ENCODE measurements at regions not wholly inside any gene's neighbourhood (a gene's known extent, or its start where the extent isn't known, plus 50 kb on each side); places are given as distances from the start of the nearest gene placed in this dataset.

DNA sequence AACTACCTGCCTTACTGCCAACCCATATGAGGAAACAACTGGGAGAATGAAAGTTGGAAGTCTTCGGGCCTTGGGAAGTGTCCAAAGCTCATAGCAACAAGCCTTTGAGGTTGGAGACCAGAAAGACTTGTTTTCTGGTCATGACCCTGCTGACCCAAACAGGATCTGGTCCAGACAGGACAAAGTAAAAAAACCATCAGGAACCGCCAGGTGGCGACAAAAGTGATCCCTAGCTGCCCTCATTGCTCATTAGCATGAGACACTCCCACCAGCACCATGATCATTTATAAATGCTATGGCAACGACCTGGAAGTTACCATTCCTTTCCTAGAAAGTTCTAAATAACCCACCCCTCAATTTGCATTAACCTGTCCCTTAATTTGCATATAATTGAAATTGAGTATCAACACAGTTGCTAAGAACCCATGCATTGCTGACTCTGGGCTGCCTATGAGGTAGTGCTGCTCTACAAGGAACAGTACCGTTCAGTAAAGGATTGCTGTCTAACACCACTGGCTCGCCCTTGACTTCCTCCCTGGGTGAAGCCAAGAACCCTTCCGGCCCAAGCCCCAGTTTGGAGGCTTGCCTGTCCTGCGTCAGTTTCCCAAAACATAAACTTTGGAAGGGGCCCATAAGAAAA is 89.0 kb downstream of the URB2 start:
- TF ChIP-seq SMAD4 (CRISPR knock-in tag; IDR thresholded peaks at IDR 0.05) (no peak), ATF2 (CRISPR knock-in tag; IDR thresholded peaks at IDR 0.05; ENCODE audit: borderline replicate concordance, low read depth) (no peak), RORB (CRISPR knock-in tag; IDR thresholded peaks at IDR 0.05) (no peak), ZNF281 (CRISPR knock-in tag; IDR thresholded peaks at IDR 0.05) (no peak), E2F4 (CRISPR knock-in tag; IDR thresholded peaks at IDR 0.05; ENCODE audit: borderline replicate concordance, low read depth) (no peak), JAZF1 (CRISPR knock-in tag; IDR thresholded peaks at IDR 0.05) (no peak), NFYB (CRISPR knock-in tag; conservative IDR thresholded peaks at IDR 0.05; ENCODE audit: low read depth) (no peak)
- TF ChIP-seq, protein P1, sequence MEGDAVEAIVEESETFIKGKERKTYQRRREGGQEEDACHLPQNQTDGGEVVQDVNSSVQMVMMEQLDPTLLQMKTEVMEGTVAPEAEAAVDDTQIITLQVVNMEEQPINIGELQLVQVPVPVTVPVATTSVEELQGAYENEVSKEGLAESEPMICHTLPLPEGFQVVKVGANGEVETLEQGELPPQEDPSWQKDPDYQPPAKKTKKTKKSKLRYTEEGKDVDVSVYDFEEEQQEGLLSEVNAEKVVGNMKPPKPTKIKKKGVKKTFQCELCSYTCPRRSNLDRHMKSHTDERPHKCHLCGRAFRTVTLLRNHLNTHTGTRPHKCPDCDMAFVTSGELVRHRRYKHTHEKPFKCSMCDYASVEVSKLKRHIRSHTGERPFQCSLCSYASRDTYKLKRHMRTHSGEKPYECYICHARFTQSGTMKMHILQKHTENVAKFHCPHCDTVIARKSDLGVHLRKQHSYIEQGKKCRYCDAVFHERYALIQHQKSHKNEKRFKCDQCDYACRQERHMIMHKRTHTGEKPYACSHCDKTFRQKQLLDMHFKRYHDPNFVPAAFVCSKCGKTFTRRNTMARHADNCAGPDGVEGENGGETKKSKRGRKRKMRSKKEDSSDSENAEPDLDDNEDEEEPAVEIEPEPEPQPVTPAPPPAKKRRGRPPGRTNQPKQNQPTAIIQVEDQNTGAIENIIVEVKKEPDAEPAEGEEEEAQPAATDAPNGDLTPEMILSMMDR (IDR thresholded peaks at IDR 0.05) = no peak
- TF ChIP-seq, protein P2, sequence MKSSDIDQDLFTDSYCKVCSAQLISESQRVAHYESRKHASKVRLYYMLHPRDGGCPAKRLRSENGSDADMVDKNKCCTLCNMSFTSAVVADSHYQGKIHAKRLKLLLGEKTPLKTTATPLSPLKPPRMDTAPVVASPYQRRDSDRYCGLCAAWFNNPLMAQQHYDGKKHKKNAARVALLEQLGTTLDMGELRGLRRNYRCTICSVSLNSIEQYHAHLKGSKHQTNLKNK (CRISPR knock-in tag; IDR thresholded peaks at IDR 0.05) = no peak
- TF ChIP-seq, protein P3, sequence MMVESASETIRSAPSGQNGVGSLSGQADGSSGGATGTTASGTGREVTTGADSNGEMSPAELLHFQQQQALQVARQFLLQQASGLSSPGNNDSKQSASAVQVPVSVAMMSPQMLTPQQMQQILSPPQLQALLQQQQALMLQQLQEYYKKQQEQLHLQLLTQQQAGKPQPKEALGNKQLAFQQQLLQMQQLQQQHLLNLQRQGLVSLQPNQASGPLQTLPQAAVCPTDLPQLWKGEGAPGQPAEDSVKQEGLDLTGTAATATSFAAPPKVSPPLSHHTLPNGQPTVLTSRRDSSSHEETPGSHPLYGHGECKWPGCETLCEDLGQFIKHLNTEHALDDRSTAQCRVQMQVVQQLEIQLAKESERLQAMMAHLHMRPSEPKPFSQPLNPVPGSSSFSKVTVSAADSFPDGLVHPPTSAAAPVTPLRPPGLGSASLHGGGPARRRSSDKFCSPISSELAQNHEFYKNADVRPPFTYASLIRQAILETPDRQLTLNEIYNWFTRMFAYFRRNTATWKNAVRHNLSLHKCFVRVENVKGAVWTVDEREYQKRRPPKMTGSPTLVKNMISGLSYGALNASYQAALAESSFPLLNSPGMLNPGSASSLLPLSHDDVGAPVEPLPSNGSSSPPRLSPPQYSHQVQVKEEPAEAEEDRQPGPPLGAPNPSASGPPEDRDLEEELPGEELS (CRISPR knock-in tag; IDR thresholded peaks at IDR 0.05) = no peak
- TF ChIP-seq, protein P4, sequence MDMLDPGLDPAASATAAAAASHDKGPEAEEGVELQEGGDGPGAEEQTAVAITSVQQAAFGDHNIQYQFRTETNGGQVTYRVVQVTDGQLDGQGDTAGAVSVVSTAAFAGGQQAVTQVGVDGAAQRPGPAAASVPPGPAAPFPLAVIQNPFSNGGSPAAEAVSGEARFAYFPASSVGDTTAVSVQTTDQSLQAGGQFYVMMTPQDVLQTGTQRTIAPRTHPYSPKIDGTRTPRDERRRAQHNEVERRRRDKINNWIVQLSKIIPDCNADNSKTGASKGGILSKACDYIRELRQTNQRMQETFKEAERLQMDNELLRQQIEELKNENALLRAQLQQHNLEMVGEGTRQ (CRISPR knock-in tag; IDR thresholded peaks at IDR 0.05) = no peak
